ENCODE measurements at regions not wholly inside any gene's neighbourhood (a gene's known extent, or its start where the extent isn't known, plus 50 kb on each side); places are given as distances from the start of the nearest gene placed in this dataset.

GRCh38 chr9:87013490-87013889 lies 66.2 kb upstream of the GAS1 start:
- TF ChIP-seq GABPA (IDR thresholded peaks at IDR 0.05; ENCODE audit: low read depth) (no peak), SPI1 (IDR thresholded peaks at IDR 0.05; ENCODE audit: borderline replicate concordance, low read depth) (no peak), REST (IDR thresholded peaks at IDR 0.05; ENCODE audit: insufficient replicate concordance, low read depth) (no peak), CTCF (IDR thresholded peaks at IDR 0.05; ENCODE audit: insufficient read depth, low read length) (no peak), POLR2AphosphoS5 (IDR thresholded peaks at IDR 0.05; ENCODE audit: low read depth) (no peak)
- DNase-seq (ENCODE audit: low read depth in 1 of 2, low spot score in 1 of 2), result no peak

GRCh38 chr9:87014436-87014835 lies 67.1 kb upstream of the GAS1 start:
- no peak overlapping the region for H3K4me3 ChIP-seq (replicated peaks; ENCODE audit: insufficient read depth, low read length)
- no peak overlapping the region for H3K27ac ChIP-seq (replicated peaks)
- H3K27me3 ChIP-seq (ENCODE audit: insufficient read depth, poor library complexity, severe bottlenecking), result no peaks in the 10 kb centered on the region
- DNase-seq (ENCODE audit: low read depth in 1 of 2, low spot score in 1 of 2), result no peak
- TF ChIP-seq CTCF (IDR thresholded peaks at IDR 0.05; ENCODE audit: insufficient read depth, low read length) (no peak), GABPA (IDR thresholded peaks at IDR 0.05; ENCODE audit: low read depth) (no peak), POLR2AphosphoS5 (IDR thresholded peaks at IDR 0.05; ENCODE audit: low read depth) (no peak), SPI1 (IDR thresholded peaks at IDR 0.05; ENCODE audit: borderline replicate concordance, low read depth) (no peak), REST (IDR thresholded peaks at IDR 0.05; ENCODE audit: insufficient replicate concordance, low read depth) (no peak)

More at GRCh38 chr9:87013490-87013889, 66.2 kb upstream of the GAS1 start:
- H3K27ac ChIP-seq (replicated peaks), result no peak overlapping the region
- no peak overlapping the region for H3K4me3 ChIP-seq (replicated peaks; ENCODE audit: insufficient read depth, low read length)
- no peaks in the 10 kb centered on the region for H3K27me3 ChIP-seq (ENCODE audit: insufficient read depth, poor library complexity, severe bottlenecking)

- H3K27me3 ChIP-seq (ENCODE audit: insufficient read depth, poor library complexity, severe bottlenecking), result no peaks in the 10 kb centered on the region
- DNase-seq (ENCODE audit: low read depth in 1 of 2, low spot score in 1 of 2), result no peak
- H3K27ac ChIP-seq (replicated peaks), result no peak overlapping the region
- H3K4me3 ChIP-seq (replicated peaks; ENCODE audit: insufficient read depth, low read length), result no peak overlapping the region
- no peak for TF ChIP-seq CTCF (IDR thresholded peaks at IDR 0.05; ENCODE audit: insufficient read depth, low read length)
- TF ChIP-seq REST (IDR thresholded peaks at IDR 0.05; ENCODE audit: insufficient replicate concordance, low read depth), result no peak
- no peak for TF ChIP-seq GABPA (IDR thresholded peaks at IDR 0.05; ENCODE audit: low read depth)
- no peak for TF ChIP-seq POLR2AphosphoS5 (IDR thresholded peaks at IDR 0.05; ENCODE audit: low read depth)
- TF ChIP-seq SPI1 (IDR thresholded peaks at IDR 0.05; ENCODE audit: borderline replicate concordance, low read depth), result no peak
These were observed 69.4 kb upstream of the GAS1 start for GRCh38 chr9:87016681-87017080.
